DND-41 (cell line): ENCODE measurements at regions not wholly inside any gene's neighbourhood (a gene's known extent, or its start where the extent isn't known, plus 50 kb on each side); places are given as distances from the start of the nearest gene placed in this dataset.

Experiments
- EZH2 ChIP-seq: IDR thresholded peaks from 3 replicates; pipeline ENCODE4 v1.6.1; 2012; ENCODE audit warnings: borderline replicate concordance, low read depth, mild to moderate bottlenecking, moderate library complexity, low read length, inconsistent platforms; ENCODE audit not compliant: severe bottlenecking
- TF ChIP-seq, protein P1 (sequence below): IDR thresholded peaks from 2 replicates; pipeline ENCODE4 v1.5.1; 2012; ENCODE audit warnings: borderline replicate concordance, low read length, moderate library complexity, mild to moderate bottlenecking; ENCODE audit not compliant: poor library complexity, severe bottlenecking; ENCODE audit errors: extremely low read depth

DNA sequence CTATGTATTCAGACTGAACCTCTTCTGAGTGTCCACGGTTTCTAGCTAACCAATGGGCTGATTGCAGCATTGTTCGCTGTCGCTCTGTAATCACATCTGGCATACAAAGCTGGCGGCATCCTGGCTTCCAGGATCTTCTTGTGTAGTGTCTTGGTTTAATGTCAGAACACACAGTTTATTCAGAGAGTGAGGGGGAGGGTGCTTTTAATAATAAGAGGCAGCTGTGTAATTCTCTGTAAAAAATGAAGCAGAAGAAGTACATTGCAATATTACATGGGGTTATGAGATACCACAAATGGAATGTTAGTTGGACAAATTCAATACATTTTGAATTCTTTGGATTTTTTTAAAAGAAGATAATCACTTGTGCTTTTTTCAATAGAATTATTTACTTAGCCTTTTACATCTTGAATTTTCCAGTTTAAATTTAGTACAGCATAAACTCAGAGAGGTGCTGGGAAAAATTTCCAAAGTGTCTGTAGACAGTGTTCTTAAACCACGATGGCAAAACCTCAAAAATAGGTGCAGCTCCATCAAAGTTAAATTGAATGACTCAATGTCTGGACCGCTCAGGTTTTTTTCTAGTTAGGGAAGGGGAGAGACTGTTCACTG is 206.0 kb downstream of the PCSK1 start:
- TF ChIP-seq, protein P1, sequence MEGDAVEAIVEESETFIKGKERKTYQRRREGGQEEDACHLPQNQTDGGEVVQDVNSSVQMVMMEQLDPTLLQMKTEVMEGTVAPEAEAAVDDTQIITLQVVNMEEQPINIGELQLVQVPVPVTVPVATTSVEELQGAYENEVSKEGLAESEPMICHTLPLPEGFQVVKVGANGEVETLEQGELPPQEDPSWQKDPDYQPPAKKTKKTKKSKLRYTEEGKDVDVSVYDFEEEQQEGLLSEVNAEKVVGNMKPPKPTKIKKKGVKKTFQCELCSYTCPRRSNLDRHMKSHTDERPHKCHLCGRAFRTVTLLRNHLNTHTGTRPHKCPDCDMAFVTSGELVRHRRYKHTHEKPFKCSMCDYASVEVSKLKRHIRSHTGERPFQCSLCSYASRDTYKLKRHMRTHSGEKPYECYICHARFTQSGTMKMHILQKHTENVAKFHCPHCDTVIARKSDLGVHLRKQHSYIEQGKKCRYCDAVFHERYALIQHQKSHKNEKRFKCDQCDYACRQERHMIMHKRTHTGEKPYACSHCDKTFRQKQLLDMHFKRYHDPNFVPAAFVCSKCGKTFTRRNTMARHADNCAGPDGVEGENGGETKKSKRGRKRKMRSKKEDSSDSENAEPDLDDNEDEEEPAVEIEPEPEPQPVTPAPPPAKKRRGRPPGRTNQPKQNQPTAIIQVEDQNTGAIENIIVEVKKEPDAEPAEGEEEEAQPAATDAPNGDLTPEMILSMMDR: no peak
- no peak for TF ChIP-seq EZH2
